ENCODE measurements at regions not wholly inside any gene's neighbourhood (a gene's known extent, or its start where the extent isn't known, plus 50 kb on each side); places are given as distances from the start of the nearest gene placed in this dataset.
"Not testable (repeated sequence)": the region's sequence is repeated elsewhere in the genome, so short reads cannot be mapped to it uniquely, and the experiment has no call there.

DNA sequence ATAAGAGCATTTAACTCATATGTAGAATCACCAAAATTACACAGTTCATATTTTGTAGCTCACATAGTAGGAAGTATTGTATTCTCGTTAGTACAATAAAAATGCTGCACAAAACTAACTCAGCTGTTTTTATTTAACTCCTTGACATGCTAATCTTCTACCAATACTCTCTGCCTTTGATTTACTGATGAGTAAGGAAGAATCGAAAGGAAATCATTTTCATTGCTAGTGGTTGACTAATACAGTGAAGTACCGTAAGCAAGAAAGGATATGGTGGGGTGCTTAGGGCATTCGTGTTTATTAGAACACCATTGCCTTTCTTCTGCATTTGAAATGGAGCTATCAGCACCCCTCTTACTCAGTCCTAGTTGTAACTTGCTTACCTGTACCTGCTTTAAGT is 1239.1 kb upstream of the TENM3 start:
- DNase-seq, result no peak

- DNase-seq, result no peak
Observed at GRCh38 chr4:181006499-181007260, 1236.5 kb upstream of the TENM3 start.

GRCh38 chr4:181007751-181008150 is 1235.5 kb upstream of the TENM3 start:
- no peak for DNase-seq

DNA sequence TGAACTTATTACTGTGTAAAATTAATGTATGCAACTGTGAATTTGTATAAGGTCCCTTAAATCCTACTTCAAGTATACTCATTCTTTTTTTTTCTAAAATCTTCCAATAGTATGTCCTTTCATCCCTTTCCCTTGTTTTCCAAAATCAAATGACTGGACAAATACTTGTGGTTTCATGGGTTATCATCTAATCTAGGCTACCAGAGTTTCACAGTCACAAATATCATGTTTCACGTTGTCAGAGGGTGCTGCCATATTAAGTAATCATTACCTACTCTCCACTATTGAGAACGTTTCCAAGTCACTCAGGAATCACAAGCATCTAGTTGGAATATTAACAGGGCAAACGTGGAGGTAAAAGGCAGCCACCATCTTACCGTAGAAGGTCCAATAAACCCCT is 1235.0 kb upstream of the TENM3 start:
- no peak for DNase-seq

DNA sequence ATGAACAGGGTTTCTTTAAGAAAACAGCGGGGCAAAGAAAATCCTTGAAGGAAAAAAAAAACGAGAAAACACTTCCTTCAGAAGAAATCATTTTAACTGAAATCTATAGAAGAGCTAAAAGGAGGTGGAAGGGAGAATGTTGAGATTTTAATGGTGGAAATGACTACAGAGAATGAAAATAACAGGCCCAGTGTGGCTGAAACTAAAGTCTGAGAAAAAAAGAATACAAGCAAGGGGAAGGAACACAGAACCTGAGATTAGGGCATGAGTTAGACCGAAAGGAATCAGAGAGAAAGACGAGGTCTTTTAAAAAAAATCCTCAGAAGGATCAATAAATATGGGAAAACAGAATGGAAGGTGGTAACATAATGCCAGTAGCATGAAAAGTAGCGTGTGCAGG is 1230.0 kb upstream of the TENM3 start:
- DNase-seq, result no peak

- no peak for DNase-seq
Observed at GRCh38 chr4:181017038-181017437, 1226.2 kb upstream of the TENM3 start.

GRCh38 chr4:181018472-181018871 is 1224.7 kb upstream of the TENM3 start:
- DNase-seq, result no peak

DNA sequence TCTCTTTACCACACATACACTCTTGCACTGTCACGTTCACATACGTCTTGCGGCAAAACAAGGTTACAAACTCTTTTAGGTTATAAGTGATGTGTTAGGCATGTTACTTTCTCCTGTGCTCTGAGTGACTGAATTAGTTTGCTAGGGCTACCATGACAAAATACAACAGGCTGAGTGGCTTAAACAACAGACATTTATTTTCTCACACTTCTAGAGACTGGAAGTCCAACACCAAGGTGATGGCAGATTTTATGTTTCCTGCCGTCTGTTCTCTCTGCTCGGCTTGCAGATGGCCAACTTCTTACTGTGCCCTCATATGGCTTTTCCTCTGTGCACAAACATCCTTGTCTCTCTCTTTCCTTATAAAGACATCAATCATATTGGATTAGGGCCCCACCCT is 1224.3 kb upstream of the TENM3 start:
- no peak for DNase-seq

DNA sequence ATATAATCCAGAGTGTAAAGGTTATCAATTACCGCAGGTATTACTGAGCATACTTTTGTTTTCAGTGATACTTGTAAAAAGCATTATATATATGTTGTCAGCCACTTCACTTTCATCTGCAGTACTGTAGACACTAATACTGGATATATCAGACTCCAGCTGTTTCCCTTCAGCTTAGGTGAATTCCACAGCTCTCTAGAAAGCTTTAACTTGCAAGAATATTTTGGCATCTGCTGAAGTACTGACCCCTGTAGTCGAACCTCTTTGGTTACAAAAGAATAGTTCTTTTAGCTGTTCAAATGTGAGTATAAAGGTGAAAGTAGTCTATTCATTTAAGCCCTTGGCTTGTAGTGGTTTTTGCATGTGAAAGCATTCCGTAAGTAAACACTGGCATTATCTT is 1222.7 kb upstream of the TENM3 start:
- no peak for DNase-seq

DNA sequence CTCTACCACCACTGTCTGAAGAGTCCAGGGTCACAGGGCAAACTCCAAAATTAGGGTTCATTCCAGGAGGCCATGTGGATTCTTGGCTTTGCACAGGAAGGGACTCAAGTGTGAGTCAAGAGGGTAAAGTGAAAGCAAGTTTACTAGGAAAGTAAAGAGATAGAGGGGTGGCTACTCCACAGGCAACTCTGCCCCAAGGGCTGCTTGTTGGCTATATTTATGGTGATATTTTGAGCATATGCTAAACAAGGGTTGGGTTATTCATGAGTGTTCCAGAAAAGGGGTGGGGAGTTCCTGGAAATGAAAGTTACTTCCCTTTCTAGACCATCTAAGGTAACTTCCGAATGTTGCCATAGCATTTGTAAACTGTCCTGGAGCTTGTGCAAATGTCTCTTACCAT is 1222.0 kb upstream of the TENM3 start:
- DNase-seq, result no peak

DNA sequence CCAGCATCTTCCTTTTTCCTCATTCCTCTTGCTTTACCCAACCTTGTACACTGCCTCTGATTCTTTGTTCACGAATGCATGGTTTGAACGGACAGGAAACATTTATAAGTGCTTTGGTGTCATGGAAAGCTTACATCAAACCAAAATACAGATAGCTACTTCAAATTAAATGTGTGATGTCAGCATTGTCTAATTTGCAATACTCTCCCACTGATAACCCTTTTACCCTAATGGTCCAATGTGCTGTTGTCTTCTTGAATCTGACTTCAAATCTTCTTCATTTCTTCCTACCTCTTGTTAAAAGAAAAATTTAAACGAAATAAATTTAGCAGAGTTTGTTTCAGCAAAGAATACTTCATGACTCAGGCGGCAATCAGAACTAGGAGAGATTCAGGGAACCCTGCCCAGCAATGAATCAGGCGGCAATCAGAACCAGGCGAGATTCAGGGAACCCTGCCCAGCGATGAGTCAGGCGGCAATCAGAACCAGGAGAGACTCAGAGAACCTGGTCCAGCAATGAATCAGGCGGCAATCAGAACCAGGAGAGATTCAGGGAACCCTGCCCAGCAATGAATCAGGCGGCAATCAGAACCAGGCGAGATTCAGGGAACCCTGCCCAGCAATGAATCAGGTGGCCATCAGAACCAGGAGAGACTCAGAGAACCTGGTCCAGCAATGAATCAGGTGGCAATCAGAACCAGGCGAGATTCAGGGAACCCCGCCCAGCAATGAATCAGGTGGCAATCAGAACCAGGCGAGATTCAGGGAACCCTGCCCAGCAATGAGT is 1212.9 kb upstream of the TENM3 start:
- not testable (repeated sequence) for DNase-seq

GRCh38 chr4:181030961-181031360 is 1212.2 kb upstream of the TENM3 start:
- DNase-seq, result no peak

GRCh38 chr4:181043486-181043885 is 1199.7 kb upstream of the TENM3 start:
- no peak for DNase-seq

GRCh38 chr4:181046809-181047208 is 1196.4 kb upstream of the TENM3 start:
- DNase-seq, result no peak

DNA sequence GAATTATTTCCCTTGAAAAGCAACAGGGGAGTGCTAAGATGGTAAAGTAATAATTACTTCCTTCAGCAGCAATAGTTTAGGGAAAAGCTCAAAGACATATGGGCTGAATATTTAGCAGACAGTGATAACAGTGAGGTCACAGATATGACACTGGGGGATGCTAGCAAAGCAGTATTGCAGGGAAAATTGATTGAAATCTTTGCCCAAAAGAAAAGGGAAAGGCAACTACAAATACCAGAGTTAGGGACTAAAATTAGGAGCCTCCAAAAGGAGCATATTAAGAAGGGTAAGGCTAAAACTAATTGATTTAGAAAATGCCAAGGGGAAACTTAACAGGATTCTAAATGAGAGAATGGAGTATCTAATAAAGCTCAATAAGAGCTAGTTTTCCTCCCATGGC is 1191.3 kb upstream of the TENM3 start:
- no peak for DNase-seq

DNA sequence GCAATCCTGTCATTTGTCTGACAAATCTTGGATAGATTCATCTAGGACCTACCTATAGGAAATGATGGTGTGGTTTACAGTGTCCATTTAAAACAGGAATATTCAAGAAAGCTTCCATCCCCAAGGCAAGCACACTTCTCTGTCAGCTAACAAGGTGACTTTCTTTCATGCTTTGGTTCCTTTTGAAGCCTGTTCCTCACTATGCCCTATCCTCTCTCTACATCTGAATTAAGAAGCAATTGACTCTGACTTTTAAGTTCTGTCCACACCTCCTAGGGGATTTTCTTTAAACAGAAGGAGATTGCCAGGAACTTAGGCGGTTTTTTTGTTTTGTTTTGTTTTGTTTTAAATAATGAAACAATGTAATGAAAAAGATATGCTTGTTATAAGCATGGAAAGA is 1181.4 kb upstream of the TENM3 start:
- DNase-seq, result no peak

DNA sequence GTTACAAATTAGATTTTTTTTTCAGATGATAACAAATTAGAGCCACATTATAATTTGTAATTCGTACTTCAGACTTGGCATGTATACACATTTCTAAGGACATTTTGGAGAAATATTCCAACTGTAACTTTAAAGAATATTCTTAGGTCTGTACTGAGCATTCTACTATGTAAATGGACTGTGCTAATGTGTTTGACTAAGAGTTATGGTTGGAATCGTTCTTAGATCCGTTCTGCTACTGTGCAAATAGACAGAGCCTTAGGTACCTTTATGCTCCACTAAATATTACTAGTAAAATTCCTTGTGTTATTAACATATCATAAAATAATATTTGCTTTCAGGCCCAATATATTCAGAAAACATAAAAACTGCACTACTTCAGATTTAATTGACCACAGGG is 1180.0 kb upstream of the TENM3 start:
- DNase-seq, result no peak

DNA sequence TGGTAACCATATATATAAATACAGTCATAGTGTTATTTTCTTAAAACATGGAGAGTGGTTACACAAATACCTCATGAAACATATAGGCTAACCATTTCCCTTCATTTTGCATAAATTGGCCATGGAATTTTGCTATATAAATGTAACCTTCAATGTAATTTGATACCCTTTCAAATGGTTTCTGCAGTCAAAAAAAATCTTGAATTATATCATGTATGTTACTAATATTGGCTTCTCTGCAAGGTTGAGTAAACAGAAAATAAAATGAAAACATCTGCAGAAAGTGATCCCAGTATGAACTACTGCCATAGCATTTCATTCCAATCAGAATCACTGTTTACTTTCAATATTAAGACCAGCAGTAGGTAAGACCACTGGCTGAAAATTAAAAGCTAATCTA is 1165.9 kb upstream of the TENM3 start:
- no peak for DNase-seq

DNA sequence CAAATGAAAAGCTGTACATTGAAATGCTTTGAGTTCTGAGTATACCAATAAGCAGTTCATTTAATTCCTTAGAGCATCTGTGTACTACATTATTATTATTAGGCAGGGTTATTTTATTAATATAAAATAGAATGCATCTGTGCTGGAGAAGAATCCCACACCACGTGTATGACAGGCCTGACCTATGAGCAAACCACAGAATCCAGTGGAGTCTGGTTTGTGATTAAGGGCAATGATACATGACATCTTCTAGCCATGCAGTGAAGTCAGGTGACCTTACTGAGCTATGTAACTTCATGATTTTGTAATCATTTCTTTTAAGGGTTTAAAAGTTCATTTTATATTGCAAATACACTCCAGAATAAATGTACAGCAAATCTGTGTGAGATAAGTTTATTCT is 1165.0 kb upstream of the TENM3 start:
- no peak for DNase-seq

- DNase-seq, result no peak
Observed at GRCh38 chr4:181083757-181084361, 1159.3 kb upstream of the TENM3 start.

DNA sequence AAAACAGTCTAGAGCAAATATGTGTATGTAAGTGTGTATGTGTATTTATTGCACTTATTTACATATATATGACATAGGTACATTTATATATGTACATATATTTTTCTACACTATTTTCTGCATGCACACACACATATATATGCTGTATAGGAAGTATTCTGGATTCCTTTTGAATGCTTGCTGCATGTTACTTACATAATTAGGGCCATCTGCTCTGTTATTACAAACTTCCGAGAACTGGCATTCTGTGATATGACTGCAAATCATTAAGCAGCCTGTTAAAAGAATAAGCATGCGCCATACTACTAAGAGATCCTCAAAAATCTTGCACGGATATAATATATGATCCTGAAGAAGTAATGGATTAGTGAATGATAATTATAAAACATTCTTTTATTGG is 1157.6 kb upstream of the TENM3 start:
- no peak for DNase-seq

DNA sequence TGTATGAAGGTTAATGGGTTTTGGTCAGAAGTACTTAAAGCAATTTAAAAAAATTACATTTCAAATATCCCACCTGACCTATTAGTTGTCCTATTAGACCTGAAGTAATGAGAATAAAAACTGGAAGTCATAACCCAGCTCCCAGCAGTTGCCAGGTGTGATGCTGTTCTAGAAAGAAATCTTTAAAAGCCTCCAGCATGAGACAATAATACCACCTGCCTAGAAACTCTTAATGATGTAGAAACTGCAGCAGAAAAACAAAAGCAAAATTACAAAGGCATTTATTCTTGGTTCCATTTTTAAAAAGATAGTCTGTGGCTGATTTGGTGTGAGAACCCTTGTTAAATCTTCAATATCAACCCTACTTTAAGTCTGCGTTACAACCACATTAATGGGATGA is 1137.7 kb upstream of the TENM3 start:
- DNase-seq, result no peak

DNA sequence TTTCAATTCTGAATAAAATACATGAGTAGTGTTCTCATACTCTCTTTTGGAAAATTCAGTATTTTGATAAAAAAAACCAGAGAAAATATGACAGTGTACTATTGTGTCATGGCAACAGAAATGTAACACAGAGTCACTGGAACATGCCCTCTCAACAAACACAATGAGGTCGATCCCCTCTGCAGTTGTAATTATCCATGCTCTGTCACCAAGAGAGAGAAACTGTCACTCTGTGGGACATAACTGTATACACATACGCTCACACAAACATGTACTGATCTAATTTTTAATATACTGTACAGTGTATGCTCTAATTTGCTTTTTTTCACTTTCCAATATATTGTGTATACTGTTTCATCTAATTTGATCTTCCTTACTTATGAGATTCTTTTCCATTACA is 1136.8 kb upstream of the TENM3 start:
- DNase-seq, result no peak

- no peak for DNase-seq
Observed at GRCh38 chr4:181108237-181108636, 1135.0 kb upstream of the TENM3 start.

Measured in CD4-positive, alpha-beta T cell treated with Interleukin-10 for 1 hour (primary cell).